IMR-90 (cell line): ENCODE measurements at regions not wholly inside any gene's neighbourhood (a gene's known extent, or its start where the extent isn't known, plus 50 kb on each side); places are given as distances from the start of the nearest gene placed in this dataset.

Source experiments
- BHLHE40 ChIP-seq: fragments of 150-350 bp; IDR thresholded peaks from 2 replicates; pipeline ENCODE4 v1.6.1; 2016; ENCODE audit warnings: mild to moderate bottlenecking, low read depth, low read length
- CEBPB ChIP-seq: IDR thresholded peaks from 2 replicates; pipeline ENCODE4 v1.6.1; 2012; ENCODE audit warnings: low read depth, low read length, improper control_type of control experiment
- CHD1 ChIP-seq: IDR thresholded peaks from 2 replicates; pipeline ENCODE4 v1.6.1; 2012; ENCODE audit warnings: low read depth, low read length, improper control_type of control experiment
- FOS ChIP-seq: fragments of 150-350 bp; IDR thresholded peaks from 2 replicates; pipeline ENCODE4 v1.6.1; 2016; ENCODE audit warnings: low read depth, low read length
- MAFK ChIP-seq: IDR thresholded peaks from 2 replicates; pipeline ENCODE4 v1.6.1; 2012; ENCODE audit warnings: low read depth, low read length, improper control_type of control experiment
- MAZ ChIP-seq: IDR thresholded peaks from 2 replicates; pipeline ENCODE4 v1.6.1; 2012; ENCODE audit warnings: low read depth, mild to moderate bottlenecking, low read length, improper control_type of control experiment, moderate library complexity, borderline replicate concordance
- MXI1 ChIP-seq: IDR thresholded peaks from 2 replicates; pipeline ENCODE4 v1.6.1; 2012; ENCODE audit warnings: low read depth, mild to moderate bottlenecking, low read length, moderate library complexity, borderline replicate concordance
- NFE2L2 ChIP-seq: fragments of 150-350 bp; IDR thresholded peaks from 2 replicates; pipeline ENCODE4 v1.6.1; 2016; ENCODE audit warnings: low read depth, mild to moderate bottlenecking, low read length
- POLR2A ChIP-seq: IDR thresholded peaks from 2 replicates; pipeline ENCODE4 v1.6.1; 2012; ENCODE audit warnings: mild to moderate bottlenecking, low read depth, low read length
- RAD21 ChIP-seq: IDR thresholded peaks from 2 replicates; pipeline ENCODE4 v1.6.1; 2012; ENCODE audit warnings: low read length, improper control_type of control experiment
- RFX5 ChIP-seq: IDR thresholded peaks from 2 replicates; pipeline ENCODE4 v1.8.0; 2012; ENCODE audit warnings: low read depth, mild to moderate bottlenecking, low read length, moderate library complexity
- SMC3 ChIP-seq: fragments of 150-350 bp; IDR thresholded peaks from 2 replicates; pipeline ENCODE4 v1.6.1; 2016; ENCODE audit warnings: low read depth, mild to moderate bottlenecking, antibody characterized with exemption, low read length, moderate library complexity
- TF ChIP-seq, protein P1 (sequence below): conservative IDR thresholded peaks from 2 replicates; pipeline ENCODE4 v1.5.1; 2012; ENCODE audit warnings: mild to moderate bottlenecking, low read depth, low read length, improper control_type of control experiment
- TF ChIP-seq, protein P2 (sequence below): fragments of 150-350 bp; IDR thresholded peaks from 2 replicates; pipeline ENCODE4 v1.6.1; 2017; ENCODE audit warnings: mild to moderate bottlenecking, antibody characterized with exemption, low read length, low read depth

DNA sequence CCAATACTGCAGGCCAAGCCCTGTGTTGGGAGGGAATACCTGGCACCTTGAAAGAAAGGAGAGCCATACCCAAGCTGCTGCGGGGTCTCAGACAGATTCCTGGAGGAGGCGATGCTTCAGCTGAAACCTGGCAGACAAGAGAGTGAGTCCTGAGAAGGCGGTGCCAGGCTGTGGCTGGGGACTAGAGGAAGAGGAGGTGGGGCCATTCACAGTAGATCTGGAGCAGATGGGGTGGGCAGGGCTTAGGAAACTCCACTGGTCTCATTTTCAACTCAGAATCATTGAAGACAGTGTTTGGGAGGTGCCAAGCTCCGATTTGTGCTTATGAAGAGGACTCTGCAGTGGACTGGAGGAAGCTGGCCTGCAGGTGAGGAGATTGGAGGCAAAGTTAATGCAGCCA is 236.3 kb upstream of the MKI67 start:
- no peak for TF ChIP-seq RAD21
- TF ChIP-seq, protein P1, sequence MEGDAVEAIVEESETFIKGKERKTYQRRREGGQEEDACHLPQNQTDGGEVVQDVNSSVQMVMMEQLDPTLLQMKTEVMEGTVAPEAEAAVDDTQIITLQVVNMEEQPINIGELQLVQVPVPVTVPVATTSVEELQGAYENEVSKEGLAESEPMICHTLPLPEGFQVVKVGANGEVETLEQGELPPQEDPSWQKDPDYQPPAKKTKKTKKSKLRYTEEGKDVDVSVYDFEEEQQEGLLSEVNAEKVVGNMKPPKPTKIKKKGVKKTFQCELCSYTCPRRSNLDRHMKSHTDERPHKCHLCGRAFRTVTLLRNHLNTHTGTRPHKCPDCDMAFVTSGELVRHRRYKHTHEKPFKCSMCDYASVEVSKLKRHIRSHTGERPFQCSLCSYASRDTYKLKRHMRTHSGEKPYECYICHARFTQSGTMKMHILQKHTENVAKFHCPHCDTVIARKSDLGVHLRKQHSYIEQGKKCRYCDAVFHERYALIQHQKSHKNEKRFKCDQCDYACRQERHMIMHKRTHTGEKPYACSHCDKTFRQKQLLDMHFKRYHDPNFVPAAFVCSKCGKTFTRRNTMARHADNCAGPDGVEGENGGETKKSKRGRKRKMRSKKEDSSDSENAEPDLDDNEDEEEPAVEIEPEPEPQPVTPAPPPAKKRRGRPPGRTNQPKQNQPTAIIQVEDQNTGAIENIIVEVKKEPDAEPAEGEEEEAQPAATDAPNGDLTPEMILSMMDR, result no peak
- TF ChIP-seq CHD1, result no peak
- no peak for TF ChIP-seq SMC3
- no peak for TF ChIP-seq POLR2A
- no peak for TF ChIP-seq FOS
- TF ChIP-seq CEBPB, result no peak
- no peak for TF ChIP-seq MAFK
- no peak for TF ChIP-seq MXI1
- TF ChIP-seq BHLHE40, result no peak
- no peak for TF ChIP-seq MAZ
- TF ChIP-seq, protein P2, sequence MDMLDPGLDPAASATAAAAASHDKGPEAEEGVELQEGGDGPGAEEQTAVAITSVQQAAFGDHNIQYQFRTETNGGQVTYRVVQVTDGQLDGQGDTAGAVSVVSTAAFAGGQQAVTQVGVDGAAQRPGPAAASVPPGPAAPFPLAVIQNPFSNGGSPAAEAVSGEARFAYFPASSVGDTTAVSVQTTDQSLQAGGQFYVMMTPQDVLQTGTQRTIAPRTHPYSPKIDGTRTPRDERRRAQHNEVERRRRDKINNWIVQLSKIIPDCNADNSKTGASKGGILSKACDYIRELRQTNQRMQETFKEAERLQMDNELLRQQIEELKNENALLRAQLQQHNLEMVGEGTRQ, result no peak
- no peak for TF ChIP-seq RFX5
- no peak for TF ChIP-seq NFE2L2
